HG02571 (cell line): ENCODE measurements at regions not wholly inside any gene's neighbourhood (a gene's known extent, or its start where the extent isn't known, plus 50 kb on each side); places are given as distances from the start of the nearest gene placed in this dataset.
"Not testable (repeated sequence)": the region's sequence is repeated elsewhere in the genome, so short reads cannot be mapped to it uniquely, and the experiment has no call there.

Source experiments
- ATAC-seq: cut with Tn5 transposase; IDR thresholded peaks from one replicate; pipeline ENCODE4 v1.9.1; 2021; ENCODE audit warnings: mild to moderate bottlenecking, moderate library complexity; ENCODE audit not compliant: unreplicated experiment

DNA sequence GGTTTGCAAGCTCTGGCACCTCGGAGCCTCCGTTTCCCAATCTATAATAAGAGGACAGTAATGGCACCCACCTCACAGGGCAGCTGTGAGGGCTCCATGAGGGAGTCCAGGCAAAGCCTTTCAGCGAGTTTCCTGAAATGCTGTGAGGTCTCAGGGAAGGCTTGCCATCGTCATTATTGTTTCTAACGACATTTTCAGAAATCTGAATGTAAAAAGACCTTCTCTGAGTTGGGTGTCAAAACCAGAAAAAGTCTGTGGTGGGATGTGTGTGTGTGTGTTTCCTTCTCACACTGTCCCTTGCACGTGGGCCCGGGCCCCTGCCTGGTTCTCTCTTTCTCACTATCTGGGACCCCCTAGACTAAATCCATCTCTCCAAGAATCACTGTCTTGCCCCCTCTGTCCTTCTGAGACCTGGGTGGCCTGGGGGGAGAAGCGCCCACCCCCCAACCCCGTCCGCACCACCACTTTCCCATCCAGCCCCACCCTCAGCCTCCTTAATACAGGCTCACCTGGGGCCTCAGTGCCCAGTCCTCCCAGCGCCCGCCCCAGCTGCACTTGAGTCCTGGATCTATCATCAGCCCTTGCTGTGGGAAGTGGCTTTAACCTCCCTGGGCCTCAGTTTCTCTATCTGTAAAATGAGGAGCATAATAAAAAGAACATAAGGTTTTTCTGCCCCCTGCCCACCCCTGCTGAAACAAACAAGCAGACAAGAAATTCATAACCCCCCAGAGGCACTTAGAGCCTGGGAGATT, 180.3 kb downstream of the C9orf50 start:
- no peak for ATAC-seq

GRCh38 chr9:129439242-129439641, 181.7 kb downstream of the C9orf50 start:
- no peak for ATAC-seq

DNA sequence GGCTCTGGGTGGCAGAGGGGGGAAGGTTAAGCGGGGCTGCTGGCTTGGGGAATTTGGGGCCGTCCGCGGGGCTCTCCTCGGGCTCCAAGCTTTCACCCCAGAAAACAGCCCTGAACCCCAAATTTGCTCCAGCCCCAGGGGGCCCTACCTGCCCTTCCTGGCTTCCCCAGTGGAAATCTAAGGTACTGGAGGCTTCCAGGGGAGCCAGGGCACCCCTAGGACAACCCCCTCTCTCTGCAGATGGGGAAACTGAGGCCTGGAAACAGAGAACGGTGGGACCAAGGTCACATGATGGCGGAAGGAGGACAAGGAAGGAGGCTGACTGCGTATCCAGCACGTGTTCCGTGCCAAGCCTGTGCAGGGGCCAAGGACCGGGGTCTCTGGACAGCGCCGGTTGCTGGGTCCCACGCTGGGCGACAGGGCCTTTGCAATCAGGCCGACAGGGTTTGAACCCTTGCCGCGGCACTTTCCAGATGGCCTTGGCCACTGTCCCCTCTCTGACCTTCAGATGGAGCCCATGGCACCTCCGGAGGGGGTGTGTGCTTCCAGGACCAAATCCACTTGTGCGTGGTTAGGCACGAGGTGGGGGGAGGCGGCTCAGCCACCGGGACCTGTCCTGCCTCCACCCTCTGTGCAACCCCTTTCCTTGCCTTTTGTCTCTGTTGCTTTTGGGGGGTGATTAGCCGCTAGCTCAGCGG, 183.1 kb downstream of the C9orf50 start:
- ATAC-seq = no peak

GRCh38 chr9:129436751-129437625, 183.9 kb downstream of the C9orf50 start:
- no peak for ATAC-seq

- ATAC-seq = no peak
These were observed 184.7 kb downstream of the C9orf50 start for GRCh38 chr9:129435988-129436717.

GRCh38 chr9:129435291-129435690, 185.6 kb downstream of the C9orf50 start:
- ATAC-seq = no peak

DNA sequence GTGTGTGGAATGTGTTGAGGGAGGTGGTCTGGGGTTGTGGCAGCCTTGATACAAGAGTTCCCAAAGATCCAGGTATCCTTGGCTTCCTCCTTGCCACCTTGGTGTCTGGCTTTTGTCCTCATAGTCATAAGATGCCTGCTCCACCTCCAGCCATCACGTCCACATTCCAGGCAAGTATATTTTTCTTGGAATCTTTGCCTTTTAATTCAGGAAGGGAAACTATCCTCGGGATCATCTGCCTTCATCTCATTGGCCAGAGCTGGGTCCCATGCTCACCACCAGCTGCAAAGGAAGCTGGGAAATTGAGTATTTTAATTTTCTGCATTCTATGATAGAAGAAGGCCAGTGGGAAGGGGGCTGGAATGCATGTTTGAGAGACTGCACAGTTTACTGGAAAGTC, 186.7 kb downstream of the C9orf50 start:
- ATAC-seq = no peak

GRCh38 chr9:129432297-129433154, 188.4 kb downstream of the C9orf50 start:
- ATAC-seq = no peak

DNA sequence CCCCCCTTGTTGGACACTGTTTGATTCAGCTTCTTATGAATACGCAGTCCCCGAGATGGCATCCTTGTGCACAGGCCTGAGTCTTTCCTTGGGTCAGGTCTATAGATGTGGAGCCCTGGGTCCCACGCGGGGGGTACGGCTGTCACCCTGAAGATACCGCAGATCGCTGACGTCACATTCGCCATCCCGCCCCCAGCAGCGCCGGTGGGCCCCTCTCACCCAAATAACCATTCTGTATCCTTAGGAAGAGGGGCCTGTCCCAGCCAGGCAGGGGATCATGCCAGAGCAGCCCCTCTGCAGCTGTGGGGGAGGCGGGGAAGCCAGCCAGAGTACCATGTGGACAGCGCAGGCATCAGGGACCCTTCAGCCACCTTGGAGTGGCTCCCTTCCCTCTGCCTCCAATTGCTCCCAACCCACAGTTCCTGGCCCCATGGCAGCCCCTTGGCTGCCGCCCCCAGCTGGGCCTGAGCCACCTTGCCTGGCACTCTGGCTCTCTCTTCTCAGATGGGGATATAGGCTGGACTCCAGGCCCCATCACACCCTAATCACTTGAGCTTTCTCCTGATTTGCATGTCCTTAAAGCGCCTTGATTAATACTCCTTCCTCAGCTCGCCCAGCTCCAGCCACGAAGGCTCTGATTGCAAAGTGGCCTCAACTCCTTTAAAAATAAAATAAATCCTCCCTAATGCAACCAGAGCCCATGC, 189.8 kb downstream of the C9orf50 start:
- ATAC-seq = no peak

DNA sequence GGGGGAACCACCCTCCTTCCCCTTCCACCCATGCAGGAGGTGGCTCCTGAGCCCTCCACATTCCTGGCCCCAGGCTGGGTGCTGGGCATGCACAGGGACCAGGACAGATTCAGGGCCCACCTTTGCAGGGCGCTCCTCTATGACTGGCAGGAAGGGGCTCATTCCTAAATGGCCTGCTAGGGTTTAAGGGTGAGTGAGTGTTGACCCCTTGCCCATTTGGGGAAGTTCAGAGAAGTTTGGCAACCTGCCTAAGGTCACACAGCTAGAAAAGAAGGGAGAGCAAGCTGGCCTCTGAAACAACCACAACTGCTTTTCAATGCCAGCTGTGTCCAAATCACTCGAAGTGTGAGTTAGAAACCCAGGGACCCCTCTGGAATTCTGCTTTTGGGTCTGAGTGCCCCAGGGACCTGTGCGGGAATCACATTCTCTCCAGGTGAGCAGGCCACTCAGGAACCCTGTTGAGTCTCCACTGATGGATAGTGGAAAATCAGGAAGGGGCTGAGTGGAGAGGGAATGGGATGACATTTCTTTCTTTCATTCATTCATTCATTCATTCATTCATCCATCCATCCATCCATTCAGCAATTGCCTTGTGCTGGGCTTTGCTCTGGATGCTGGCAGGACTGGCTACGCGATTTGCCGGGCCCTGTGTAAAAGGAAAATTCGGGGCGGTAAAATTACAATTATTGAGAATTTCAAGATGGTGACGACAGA, 191.9 kb downstream of the C9orf50 start:
- ATAC-seq = no peak

DNA sequence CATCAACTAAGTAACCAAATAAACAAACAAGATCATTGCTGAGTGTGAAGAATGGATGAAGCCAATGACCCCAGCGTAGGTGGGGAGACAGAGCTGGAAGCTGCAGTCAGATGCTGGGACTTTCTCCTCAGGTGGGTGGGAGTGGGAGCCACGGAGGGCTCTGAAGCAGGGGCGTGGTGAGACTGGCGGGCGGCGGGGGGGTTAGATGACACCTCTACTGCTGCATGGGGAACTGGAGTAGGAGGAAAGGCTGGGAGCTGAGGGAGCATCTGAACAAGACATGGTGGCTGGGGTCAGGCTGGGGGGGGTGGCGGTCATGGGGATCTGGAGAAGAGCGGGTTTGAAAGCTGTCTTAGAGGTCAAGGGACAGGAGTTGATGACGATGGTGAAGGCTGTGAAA, 193.8 kb downstream of the C9orf50 start:
- no peak for ATAC-seq

DNA sequence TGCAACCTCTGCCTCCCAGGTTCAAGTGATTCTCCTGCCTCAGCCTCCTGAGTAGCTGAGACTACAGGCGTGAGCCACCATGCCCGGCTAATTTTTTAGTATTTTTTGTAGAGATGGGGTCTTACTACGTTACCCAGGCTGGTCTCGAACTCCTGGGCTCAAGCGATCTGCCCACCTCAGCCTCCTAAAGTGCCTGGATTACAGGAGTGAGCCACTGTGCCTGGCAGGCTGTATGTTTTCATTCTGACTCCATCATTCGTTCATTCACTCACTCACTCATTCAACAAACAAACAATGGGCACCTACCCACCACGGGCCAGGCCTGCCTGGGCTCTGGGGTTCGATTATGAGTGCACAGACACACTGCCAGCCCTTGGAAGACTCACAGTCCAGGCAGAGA, 197.1 kb downstream of the C9orf50 start:
- ATAC-seq = not testable (repeated sequence)

GRCh38 chr9:129423216-129423615, 197.7 kb downstream of the C9orf50 start:
- no peak for ATAC-seq

DNA sequence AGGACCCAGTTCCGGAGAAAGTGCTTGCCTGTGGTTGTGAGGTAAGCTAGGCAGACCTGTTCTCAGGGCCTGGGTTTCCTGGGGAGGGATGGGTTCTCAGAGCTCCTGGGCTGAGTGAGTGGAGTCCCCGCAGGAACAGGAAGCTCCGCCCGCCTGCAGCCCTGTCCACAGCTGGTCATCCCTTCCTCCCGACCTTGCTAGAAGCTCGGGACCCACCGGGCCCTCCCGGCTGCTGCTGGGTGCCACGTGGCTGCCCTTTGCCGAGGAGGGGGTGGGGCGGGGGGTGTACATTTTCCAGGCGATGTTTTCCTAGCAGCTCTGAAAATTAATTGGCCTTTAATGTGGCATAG, 198.1 kb downstream of the C9orf50 start:
- ATAC-seq = no peak

- no peak for ATAC-seq
These were observed 198.7 kb downstream of the C9orf50 start for GRCh38 chr9:129422032-129422842.

GRCh38 chr9:129421371-129421770, 199.5 kb downstream of the C9orf50 start:
- no peak for ATAC-seq

DNA sequence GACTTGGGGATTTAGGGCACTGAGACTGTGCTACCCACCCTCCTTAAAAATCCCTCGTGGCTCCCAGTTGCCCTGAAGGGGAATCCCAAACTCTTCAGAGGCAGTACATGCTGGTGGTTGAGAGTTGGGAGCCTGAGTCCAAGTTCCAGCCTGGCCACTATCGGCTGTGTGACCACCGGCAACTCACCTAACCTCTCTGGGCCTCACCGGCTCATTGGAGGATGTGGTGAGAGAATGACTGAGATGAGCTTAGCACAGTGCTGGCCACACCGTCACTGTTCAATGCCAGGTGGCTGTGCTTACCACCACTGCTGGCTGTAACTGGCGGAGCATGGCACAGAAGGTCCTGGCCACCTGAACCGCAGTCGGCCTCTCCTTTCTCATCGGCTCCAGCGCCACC, 200.2 kb downstream of the C9orf50 start:
- no peak for ATAC-seq

DNA sequence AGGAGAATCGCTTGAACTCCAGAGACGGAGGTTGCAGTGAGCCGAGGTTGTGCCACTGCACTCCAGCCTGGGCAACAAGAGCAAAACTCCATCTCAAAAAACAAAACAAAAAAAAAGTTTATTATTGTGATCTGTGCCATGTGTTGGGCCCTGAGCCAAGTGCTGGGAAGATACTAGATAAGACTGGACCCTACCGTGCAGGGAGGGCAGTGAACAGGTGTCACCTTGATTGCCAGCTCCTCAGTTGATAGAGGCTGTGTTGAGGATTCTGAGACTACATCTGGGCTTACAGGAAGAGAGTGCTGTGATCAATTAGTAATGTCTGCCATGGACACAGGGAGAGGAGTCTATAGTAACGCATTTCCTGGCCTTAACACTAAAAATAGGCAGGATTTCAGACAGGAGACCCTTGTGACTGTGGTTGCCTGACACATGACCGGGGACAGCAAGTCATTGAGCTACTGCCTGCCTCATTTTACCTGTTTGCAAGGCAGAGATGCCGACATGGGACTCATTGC, 201.5 kb downstream of the C9orf50 start:
- ATAC-seq = no peak
